Fibroblast of lung (primary cell): ENCODE measurements at regions not wholly inside any gene's neighbourhood (a gene's known extent, or its start where the extent isn't known, plus 50 kb on each side); places are given as distances from the start of the nearest gene placed in this dataset.

Experiments used
- DNase-seq, 2 donors: peaks; one replicate each; pipeline versions ENCODE4 v3.0.0 to v3.0.0-alpha.2; 2010; ENCODE audit warnings: low read depth in 2 of 2
- H2AFZ ChIP-seq: 2 replicates; pipeline ENCODE4 v1.5.1; 2012; ENCODE audit warnings: low read length, control low read depth, inconsistent platforms
- H3K27ac ChIP-seq: 2 replicates; pipeline ENCODE4 v1.5.1; 2011; ENCODE audit warnings: low read length, control low read depth; ENCODE audit not compliant: insufficient read depth
- H3K27me3 ChIP-seq: 2 replicates; pipeline ENCODE4 v1.5.1; 2011; ENCODE audit warnings: mild to moderate bottlenecking, low read length; ENCODE audit not compliant: control insufficient read depth, insufficient read depth
- H3K36me3 ChIP-seq: 2 replicates; pipeline ENCODE4 v1.5.1; 2011; ENCODE audit warnings: low read length; ENCODE audit not compliant: control insufficient read depth, insufficient read depth
- H3K4me1 ChIP-seq: 2 replicates; pipeline ENCODE4 v1.5.1; 2011; ENCODE audit warnings: low read length; ENCODE audit not compliant: control insufficient read depth, insufficient read depth; ENCODE audit errors: extremely low read depth
- H3K4me2 ChIP-seq: 2 replicates; pipeline ENCODE4 v1.5.1; 2011; ENCODE audit warnings: low read length, control low read depth; ENCODE audit not compliant: insufficient read depth; ENCODE audit errors: extremely low read depth
- H3K4me3 ChIP-seq, 4 experiments: fragments of 200-600 bp in 1 of 4; sonication (generic) in 1 of 4; replicated peaks in 1 of 4; 2 replicates each; pipeline ENCODE4 v1.5.1; 2011 to 2016; ENCODE audit warnings: low read length in 4 of 4, low read depth in 3 of 4, mild to moderate bottlenecking in 3 of 4, control low read depth in 2 of 4, inconsistent platforms in 1 of 4, mixed read lengths in 1 of 4; ENCODE audit not compliant: insufficient read depth in 1 of 4; ENCODE audit errors: control extremely low read depth in 1 of 4
- H3K79me2 ChIP-seq: 2 replicates; pipeline ENCODE4 v1.5.1; 2012; ENCODE audit warnings: mild to moderate bottlenecking, low read length, inconsistent platforms; ENCODE audit not compliant: control insufficient read depth, insufficient read depth
- H3K9ac ChIP-seq: 2 replicates; pipeline ENCODE4 v1.5.1; 2011; ENCODE audit warnings: mild to moderate bottlenecking, low read length, control low read depth; ENCODE audit not compliant: insufficient read depth
- H3K9me3 ChIP-seq: 2 replicates; pipeline ENCODE4 v1.5.1; 2012; ENCODE audit warnings: low read depth, low read length; ENCODE audit not compliant: control insufficient read depth, insufficient read depth
- H4K20me1 ChIP-seq: 2 replicates; pipeline ENCODE4 v1.5.1; 2011; ENCODE audit warnings: low read length; ENCODE audit not compliant: control insufficient read depth, insufficient read depth; ENCODE audit errors: extremely low read depth
- EZH2 ChIP-seq: IDR thresholded peaks from 2 replicates; pipeline ENCODE4 v1.5.1; 2012; ENCODE audit warnings: low read length, control low read depth, mild to moderate bottlenecking; ENCODE audit errors: missing control alignments
- TF ChIP-seq, protein P1 (sequence below), 2 donors: IDR thresholded peaks in 1 of 2; conservative IDR thresholded peaks in 1 of 2; 1 replicate in 1 of 2; 2 replicates in 1 of 2; pipeline ENCODE4 v1.5.1; 2011 to 2012; ENCODE audit warnings: low read length in 2 of 2, control low read depth in 1 of 2, inconsistent platforms in 1 of 2, low read depth in 1 of 2, mild to moderate bottlenecking in 1 of 2

DNA sequence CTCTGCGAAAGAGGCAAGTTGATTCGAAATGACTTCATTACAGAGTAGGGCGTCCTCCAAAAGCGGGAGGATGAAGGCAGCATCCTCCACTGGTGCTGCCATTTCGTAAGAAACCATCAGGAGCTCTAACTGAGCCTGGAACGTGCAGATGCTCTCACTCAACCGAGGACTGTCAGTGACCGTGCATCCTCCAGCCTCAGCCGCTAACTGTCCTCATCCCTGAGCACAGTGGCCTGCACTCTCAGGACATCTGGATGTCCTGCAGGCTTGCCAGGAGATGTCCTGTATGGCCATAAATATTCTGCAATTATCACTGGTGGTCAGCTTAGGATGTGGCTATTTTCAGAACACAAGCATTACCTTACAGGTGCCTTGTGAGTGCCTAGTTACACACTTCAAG is 107.1 kb upstream of the ADRA2C start:
- no peak for DNase-seq
- H3K4me3 ChIP-seq: no peak overlapping the region
- no peak overlapping the region for H3K9ac ChIP-seq
- no peaks in the 10 kb centered on the region for H3K27me3 ChIP-seq
- H3K4me2 ChIP-seq: no peak overlapping the region
- H2AFZ ChIP-seq: no peak overlapping the region
- H3K9me3 ChIP-seq: no peaks in the 10 kb centered on the region
- peaks cover 5% of the 10 kb centered on the region for H3K4me1 ChIP-seq
- no peak overlapping the region for H3K27ac ChIP-seq
- H4K20me1 ChIP-seq: no peaks in the 10 kb centered on the region
- H3K79me2 ChIP-seq: no peaks in the 10 kb centered on the region
- no peak for TF ChIP-seq EZH2
- TF ChIP-seq, protein P1, sequence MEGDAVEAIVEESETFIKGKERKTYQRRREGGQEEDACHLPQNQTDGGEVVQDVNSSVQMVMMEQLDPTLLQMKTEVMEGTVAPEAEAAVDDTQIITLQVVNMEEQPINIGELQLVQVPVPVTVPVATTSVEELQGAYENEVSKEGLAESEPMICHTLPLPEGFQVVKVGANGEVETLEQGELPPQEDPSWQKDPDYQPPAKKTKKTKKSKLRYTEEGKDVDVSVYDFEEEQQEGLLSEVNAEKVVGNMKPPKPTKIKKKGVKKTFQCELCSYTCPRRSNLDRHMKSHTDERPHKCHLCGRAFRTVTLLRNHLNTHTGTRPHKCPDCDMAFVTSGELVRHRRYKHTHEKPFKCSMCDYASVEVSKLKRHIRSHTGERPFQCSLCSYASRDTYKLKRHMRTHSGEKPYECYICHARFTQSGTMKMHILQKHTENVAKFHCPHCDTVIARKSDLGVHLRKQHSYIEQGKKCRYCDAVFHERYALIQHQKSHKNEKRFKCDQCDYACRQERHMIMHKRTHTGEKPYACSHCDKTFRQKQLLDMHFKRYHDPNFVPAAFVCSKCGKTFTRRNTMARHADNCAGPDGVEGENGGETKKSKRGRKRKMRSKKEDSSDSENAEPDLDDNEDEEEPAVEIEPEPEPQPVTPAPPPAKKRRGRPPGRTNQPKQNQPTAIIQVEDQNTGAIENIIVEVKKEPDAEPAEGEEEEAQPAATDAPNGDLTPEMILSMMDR (conservative IDR thresholded peaks at IDR 0.05 in 1 of 2, IDR thresholded peaks at IDR 0.05 in 1 of 2; ENCODE audit: low read depth in 1 of 2, low read length in 2 of 2): no peak
- H3K36me3 ChIP-seq: no peaks in the 10 kb centered on the region

DNA sequence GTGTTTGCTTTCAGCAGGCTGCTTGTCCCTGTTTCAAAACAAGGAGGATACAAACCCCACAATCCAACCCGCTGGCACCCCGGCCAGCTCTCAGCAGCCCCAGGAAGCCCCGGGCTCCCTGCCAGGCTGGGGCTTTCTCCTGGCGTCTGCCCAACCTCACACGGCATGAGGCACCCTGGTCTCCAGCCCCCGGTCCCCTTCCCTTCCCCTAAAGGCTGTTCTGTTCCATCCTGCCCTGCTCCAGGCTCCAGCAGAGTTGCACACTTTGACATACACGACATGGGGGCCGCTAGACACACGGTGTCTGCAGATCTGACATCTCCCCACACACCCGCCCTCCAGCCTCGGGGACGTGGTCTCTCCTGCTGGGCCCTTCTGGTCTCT is 107.7 kb upstream of the ADRA2C start:
- H3K4me1 ChIP-seq: peaks cover 5% of the 10 kb centered on the region
- no peaks in the 10 kb centered on the region for H3K36me3 ChIP-seq
- no peak overlapping the region for H3K27ac ChIP-seq
- no peak overlapping the region for H3K4me3 ChIP-seq
- no peak overlapping the region for H3K4me2 ChIP-seq
- no peaks in the 10 kb centered on the region for H3K79me2 ChIP-seq
- no peaks in the 10 kb centered on the region for H3K9me3 ChIP-seq
- no peaks in the 10 kb centered on the region for H4K20me1 ChIP-seq
- H2AFZ ChIP-seq: no peak overlapping the region
- no peak for DNase-seq
- no peak overlapping the region for H3K9ac ChIP-seq
- no peaks in the 10 kb centered on the region for H3K27me3 ChIP-seq
- no peak for TF ChIP-seq EZH2

DNA sequence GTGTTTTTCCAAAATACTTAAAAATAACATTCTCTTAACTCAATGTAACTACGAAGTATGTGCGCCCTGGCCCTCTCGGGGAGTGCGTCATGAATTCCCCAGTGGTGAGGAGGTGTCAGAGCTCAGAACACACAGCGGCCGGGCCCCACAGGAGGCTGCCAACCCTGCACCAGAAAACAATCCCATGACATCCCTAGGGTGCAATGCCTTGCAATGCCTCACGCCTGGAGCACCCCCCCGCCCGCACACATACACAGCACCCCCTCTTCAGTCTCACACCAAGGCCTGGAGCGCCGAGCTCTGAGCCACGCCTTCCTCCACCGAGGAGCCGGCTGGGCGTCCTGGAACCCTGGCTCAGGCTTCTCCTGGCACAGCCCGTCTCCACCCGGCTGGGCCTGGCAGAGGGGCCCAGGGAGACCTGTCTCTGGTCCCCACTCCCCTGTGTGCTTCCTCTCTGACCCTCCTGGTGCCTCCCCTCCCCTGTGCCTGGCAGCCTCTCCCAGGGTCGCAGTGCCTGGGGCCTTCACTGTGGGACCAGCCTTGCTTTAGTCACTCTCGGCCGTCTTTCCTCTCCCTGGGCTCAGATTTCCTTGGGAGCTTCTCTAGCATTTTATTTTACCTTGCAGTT is 108.2 kb upstream of the ADRA2C start:
- no peak overlapping the region for H3K27ac ChIP-seq
- no peak overlapping the region for H3K4me3 ChIP-seq
- no peaks in the 10 kb centered on the region for H3K36me3 ChIP-seq
- TF ChIP-seq, protein P1 (conservative IDR thresholded peaks at IDR 0.05 in 1 of 2, IDR thresholded peaks at IDR 0.05 in 1 of 2; ENCODE audit: low read depth in 1 of 2, low read length in 2 of 2): no peak
- no peaks in the 10 kb centered on the region for H3K79me2 ChIP-seq
- H3K9me3 ChIP-seq: no peaks in the 10 kb centered on the region
- H3K27me3 ChIP-seq: no peaks in the 10 kb centered on the region
- peak; percentile 62 to 86 for DNase-seq
- H3K4me1 ChIP-seq: peaks cover 5% of the 10 kb centered on the region
- H3K9ac ChIP-seq: peak overlapping the region; percentile 42
- no peak overlapping the region for H2AFZ ChIP-seq
- no peaks in the 10 kb centered on the region for H4K20me1 ChIP-seq
- H3K4me2 ChIP-seq: peak overlapping the region; percentile 23
